ENCODE measurements at regions not wholly inside any gene's neighbourhood (a gene's known extent, or its start where the extent isn't known, plus 50 kb on each side); places are given as distances from the start of the nearest gene placed in this dataset.

DNA sequence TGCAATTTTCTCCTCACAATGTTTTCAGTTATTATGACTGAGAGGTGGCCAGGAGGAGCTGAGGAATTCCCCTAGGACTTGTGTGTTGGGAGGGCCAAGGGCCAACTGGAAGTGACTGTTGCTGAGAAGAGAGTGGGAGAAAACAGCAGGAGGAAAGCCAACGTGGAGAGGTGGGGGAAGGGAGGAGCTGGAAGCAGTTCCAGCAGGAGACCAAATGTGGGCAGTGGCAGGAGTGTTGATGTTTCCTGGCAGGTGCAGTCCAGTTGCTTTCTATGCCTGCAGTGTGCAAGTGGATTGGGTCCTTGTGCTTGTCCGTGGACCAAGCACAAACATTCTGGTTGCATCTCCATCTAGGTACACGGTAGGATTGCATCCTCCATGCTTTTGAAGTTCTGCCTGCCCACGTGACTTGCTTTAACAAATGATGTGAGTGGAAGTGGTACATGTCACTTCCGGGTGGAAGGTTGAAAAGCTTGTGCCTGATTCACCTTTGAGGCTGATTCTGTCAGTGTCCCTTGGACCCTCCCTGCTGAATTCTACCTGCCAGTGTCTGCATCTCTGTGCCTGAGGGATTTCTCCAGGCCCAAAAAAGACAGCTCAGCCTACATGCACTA, 54.7 kb upstream of the CRHR1 start:
- no peak for DNase-seq

DNA sequence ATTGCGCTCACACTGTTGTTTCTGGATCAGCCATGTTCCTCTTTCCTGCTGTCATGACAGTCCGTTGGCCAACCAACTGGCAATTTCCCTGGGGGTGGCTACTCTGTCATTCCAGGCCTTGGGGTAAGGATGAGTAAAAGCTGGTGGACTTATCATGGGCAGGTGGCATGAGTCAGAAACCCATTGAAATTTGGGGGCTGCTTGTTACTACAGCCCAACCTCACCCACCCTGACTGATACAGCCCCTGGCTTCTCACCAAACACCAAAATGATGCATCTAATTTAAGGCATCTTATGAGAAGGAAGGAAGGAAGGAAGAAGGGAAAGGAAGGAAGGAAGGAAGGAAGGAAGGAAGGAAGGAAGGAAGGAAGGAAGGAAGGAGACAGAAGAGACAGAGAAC, 53.9 kb upstream of the CRHR1 start:
- DNase-seq, result no peak

DNA sequence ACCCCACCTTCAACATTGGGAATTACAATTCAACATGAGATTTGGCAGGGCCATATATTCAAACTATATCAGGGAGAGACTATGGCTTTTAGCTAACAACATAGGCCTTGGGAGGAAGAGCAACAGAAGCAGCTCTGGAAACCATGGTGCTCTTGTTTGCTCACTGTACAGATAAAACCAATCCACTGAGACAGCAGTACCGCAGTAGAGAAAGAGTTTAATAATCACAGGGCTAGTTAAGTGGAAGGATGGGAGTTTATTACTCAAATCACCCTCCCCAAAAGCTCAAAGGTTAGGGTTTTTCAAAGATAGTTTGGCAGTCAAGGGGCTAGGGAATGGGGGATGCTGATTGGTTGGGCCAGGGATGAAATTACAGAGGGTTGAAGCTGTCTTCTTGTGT, 52.7 kb upstream of the CRHR1 start:
- DNase-seq, result no peak

DNA sequence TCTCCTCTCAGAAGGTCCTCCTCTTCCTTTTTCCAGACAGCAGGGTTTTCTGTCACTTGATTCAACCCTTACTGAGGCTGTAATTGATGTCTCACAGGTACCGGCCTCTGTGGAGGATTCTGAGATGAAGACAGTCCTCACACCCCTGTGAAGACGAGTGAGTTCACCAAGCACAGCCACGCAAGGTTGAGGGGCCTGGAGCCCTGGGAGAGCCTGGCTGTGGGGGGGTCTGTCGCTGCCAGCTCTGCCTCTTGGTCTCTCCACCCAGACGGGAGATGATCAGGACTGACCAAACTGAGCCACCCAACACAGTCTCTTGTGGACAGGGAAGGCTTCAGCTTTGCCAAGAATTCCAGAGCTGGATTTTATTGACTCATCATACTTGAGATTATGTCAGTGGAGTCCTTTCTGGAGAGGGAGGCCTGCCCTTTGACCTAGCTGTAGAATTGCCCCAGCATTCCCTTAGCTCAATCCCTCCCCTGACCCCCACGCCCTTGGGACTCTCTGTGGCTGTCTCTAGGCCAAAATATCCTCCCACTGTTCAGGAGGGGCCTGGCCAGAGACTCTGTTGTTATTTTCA, 51.1 kb upstream of the CRHR1 start:
- DNase-seq, result no peak

DNA sequence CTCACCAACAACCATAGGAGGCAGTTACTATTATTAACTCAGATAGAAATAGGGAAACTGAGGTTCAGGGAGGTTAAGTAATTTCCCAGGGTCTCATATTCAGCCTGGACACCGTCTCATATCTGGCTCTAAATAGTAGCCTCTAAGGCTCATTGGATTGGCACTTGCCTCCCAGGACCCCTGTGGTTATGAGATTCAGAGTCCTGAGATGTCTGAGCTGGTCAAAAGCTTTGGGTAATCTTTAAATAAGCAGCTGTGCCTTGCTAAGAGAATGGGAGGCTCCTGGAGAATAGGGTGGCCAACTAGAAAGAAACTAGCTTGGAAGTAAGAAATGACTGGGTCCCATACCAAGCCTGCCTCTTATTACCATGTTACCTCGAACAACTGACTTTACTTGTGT, 50.3 kb upstream of the CRHR1 start:
- DNase-seq, result no peak
